ENCODE measurements at regions not wholly inside any gene's neighbourhood (a gene's known extent, or its start where the extent isn't known, plus 50 kb on each side); places are given as distances from the start of the nearest gene placed in this dataset.
"Not testable (repeated sequence)": the region's sequence is repeated elsewhere in the genome, so short reads cannot be mapped to it uniquely, and the experiment has no call there.

GRCh38 chr6:984031-984430 is 291.1 kb upstream of the EXOC2 start:
- DNase-seq = no peak

DNA sequence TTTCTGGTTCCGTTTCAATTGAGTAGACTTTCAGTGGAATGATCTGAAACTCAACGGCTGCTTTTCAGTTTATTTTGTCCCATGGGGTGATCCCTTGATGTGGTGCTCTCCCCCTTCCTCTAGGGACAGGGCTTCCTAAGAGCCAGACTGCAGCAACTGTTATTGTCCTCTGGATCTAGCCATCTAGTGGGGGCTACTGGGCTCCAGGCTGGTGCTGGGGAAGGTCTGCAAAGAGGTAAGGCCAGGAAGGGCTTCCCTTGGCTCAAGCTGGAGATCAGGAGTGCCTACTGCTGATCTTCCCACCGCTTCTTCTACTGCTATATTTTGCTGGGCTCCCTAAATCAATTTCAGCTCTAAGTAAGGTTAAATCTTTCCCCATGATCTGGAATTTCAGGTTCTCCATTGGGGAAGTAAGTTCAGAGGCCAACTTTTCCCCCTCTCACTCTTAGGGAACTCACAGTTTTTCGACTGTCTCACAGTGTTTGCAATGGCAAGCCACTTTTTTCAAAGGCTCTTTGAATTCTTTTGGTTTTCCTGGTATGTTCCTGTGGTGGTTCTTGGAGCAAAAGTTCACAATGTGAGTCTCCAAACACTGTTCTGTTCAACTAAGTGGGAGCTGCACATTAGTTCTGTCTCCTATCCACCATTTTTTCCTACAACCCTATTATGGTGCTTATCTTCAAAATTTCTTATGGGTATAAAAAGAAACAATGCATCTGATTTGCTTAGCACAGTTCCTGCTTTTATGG is 286.2 kb upstream of the EXOC2 start:
- DNase-seq = no peak

GRCh38 chr6:977226-977625 is 284.3 kb upstream of the EXOC2 start:
- not testable (repeated sequence) for DNase-seq

GRCh38 chr6:971981-972640 is 279.2 kb upstream of the EXOC2 start:
- no peak for DNase-seq

GRCh38 chr6:968791-969190 is 275.9 kb upstream of the EXOC2 start:
- DNase-seq = no peak

DNA sequence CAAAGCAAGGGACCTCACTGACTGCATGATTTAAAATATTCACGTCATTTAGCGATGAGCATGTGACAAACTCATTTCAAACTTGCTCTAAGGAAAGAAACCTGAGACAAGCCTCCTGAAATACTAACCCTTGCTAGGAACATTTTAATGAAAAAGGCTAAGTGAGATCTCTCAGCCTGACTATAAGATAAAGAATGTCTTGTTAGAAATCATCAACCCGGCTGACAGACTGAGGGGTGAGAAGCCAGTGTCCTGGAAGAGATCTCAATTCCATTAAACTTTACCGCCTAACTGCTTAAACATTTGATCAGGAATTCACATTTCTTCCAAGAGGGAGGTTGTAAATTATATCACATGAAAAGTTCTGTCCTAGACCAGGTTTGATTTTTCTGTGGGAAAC is 274.8 kb upstream of the EXOC2 start:
- no peak for DNase-seq

DNA sequence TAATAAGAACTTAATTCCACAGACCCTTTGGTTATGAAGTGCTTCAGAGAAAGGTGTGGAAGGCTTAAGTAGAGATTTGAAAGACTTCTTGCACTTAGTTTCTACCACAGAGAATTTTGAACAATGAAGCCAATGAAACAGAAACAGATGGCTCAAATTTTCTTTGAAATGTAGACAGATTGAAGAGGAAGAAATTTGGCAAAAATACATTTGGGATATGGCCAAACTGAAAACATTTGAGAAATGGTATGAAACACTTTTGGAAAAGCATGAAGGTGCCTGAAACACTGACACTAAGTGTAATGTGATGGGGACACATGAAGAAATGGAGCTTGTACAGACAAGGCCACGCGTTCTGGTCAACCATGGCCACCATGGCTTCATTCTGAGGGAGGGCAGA is 272.4 kb upstream of the EXOC2 start:
- DNase-seq = no peak

GRCh38 chr6:963456-963855 is 270.5 kb upstream of the EXOC2 start:
- DNase-seq = no peak

- DNase-seq = no peak
These were observed 268.5 kb upstream of the EXOC2 start for GRCh38 chr6:961407-961960.

DNA sequence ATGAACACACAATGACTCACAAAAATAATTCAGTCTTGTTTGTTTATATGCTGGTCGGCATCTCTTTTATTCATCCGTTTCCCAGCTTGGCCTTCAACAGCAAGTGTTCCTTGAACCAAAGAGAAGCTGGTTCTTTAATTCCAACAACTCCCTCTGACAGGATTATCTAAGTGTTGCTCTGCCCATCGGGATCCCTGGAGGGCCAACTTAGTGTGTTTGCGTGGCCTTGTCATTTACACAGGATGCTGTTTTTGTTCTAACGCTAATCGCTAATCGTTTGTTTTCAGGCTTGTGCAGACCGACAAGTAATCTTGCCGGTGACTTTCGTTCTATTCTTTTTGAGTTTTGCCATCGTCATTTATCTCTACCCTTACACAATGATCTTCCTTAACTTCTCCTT is 267.4 kb upstream of the EXOC2 start:
- no peak for DNase-seq

GRCh38 chr6:958488-958887 is 265.5 kb upstream of the EXOC2 start:
- no peak for DNase-seq

GRCh38 chr6:951399-952181 is 258.7 kb upstream of the EXOC2 start:
- DNase-seq = no peak

DNA sequence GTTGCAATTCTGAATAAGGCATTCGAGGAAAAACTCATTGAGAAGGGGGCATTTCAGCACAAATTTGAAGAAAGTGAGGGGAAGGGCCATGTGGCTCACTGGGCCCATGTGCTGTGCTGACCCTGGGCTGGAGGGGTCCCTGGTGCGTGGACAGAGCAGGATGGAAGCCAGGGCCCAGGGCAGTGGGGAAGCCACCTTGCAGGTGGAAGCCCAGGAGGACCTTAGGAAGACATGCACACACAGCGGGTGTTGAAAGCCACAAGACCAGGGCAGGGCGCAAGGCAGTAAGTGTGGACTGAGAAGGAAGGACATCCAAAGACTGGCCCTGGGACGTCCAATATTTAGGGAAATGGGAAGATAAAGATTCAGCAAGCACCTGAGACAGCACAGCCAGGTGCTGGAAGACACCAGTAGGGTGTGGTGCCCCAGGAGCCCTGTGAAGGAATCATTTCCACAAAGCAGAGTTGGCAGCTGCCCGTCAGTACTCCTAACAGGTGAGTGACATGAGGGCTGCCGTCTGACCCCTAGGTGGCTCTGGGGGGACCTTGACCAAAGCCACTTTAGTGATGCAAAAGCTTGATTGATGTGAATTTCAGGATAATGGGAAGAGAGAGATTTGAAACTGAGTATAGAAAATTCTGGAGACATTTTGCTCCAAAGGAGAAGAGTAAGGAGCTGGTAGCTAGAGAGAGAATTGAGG is 254.4 kb upstream of the EXOC2 start:
- no peak for DNase-seq

DNA sequence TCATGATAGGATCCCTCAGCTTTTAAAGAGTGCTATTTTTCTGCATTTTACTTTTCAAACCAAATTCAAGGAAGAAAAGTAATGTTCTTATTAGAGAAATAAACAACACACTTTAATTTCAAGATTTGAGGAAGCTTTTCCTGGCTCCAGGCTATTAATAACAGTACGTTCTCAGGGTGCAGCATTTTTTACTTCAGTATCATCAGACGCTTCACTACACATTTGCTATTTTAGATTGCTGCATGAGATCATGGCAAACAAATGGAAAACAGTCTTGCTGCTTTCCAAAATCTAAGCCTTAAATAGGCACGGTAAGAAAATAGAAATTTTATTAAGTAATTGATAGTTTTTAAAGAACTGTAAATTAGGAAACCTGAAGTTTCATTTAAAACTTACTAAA is 253.6 kb upstream of the EXOC2 start:
- DNase-seq = no peak

DNA sequence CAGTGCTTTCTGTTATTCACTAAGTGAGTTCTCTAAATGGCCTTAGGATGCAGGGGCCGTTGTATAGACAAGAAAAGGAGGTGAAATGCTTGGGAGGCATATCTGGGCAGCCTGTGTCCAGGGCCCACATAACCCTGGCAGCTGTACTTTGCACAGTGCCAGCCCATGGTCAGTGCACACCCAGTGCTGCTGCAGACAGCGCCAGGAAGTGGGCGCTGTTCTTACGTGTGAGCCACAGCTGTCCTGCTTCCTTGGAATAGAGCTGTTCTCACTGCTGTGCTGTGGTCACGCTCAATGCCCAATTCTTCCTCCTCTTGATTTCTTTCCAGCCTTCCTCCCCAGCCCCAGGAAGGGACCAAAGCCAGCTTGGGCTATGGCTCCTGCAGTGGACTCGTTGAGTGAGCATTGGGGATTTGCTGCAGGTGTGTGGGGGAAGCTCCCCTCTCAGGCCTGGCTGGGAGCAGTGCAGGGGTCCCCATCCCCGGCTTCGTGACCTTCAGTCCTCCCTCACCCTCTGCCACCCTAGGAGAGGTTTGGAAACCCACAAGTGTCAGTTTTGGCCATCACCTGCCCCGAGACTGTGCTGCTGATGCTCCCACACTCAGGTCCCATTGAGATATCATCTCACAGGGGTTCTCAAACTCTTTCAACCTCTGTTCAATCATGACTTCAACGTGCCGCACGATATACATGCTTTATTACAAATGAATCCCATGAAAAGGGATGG is 246.8 kb upstream of the EXOC2 start:
- DNase-seq = no peak

- DNase-seq = no peak
These were observed 246.0 kb upstream of the EXOC2 start for GRCh38 chr6:938916-939315.

GRCh38 chr6:938271-938905 is 245.4 kb upstream of the EXOC2 start:
- no peak for DNase-seq

DNA sequence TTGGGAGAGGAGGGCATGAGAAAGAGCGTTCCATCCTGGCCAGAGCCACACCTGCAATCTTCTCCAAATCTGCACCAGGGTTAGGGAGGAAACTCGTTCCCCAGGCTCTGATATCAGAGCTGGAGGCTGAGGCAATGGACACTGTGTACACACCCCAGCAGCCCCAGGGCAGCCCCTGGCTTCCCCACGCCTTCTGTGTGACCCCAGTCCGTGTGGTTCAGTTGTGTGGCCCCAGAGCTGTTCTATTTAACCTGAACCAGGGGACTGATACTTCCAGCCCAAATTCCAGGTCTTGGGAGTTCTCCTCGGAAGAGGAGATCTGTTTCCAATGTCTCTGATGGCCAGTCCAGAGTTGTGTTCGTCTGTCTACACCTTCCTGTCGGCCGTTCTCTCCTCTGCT is 242.6 kb upstream of the EXOC2 start:
- no peak for DNase-seq

GRCh38 chr6:934686-935085 is 241.7 kb upstream of the EXOC2 start:
- no peak for DNase-seq

GRCh38 chr6:931919-932318 is 239.0 kb upstream of the EXOC2 start:
- DNase-seq = not testable (repeated sequence)

- DNase-seq = no peak
These were observed 234.2 kb upstream of the EXOC2 start for GRCh38 chr6:927157-927556.

All from inflammatory macrophage (primary cell).